ENCODE measurements at regions not wholly inside any gene's neighbourhood (a gene's known extent, or its start where the extent isn't known, plus 50 kb on each side); places are given as distances from the start of the nearest gene placed in this dataset.

GRCh38 chr14:65277580-65278270 is 134.8 kb upstream of the FUT8 start:
- H3K4me3 ChIP-seq (ENCODE audit: low read depth in 2 of 2, low read length in 1 of 2) = no peak overlapping the region
- no peaks in the 10 kb centered on the region for H3K36me3 ChIP-seq (replicated peaks in 1 of 2; ENCODE audit: control insufficient read depth in 1 of 2, insufficient read depth in 2 of 2, low read length in 1 of 2)
- no peaks in the 10 kb centered on the region for H3K27me3 ChIP-seq (ENCODE audit: insufficient read depth)
- H3K9me2 ChIP-seq = no peaks in the 10 kb centered on the region
- no peak overlapping the region for H3K9ac ChIP-seq
- H3K79me2 ChIP-seq (ENCODE audit: insufficient read depth) = no peaks in the 10 kb centered on the region
- H3K4me2 ChIP-seq = no peak overlapping the region
- H4K20me1 ChIP-seq (ENCODE audit: insufficient read depth) = no peaks in the 10 kb centered on the region
- no peak for DNase-seq
- TF ChIP-seq POLR2AphosphoS5 (IDR thresholded peaks at IDR 0.05; ENCODE audit: low read depth, low read length) (no peak), MXI1 (IDR thresholded peaks at IDR 0.05; ENCODE audit: low read depth, low read length) (no peak), EP300 (IDR thresholded peaks at IDR 0.05; ENCODE audit: borderline replicate concordance in 1 of 2, low read depth in 1 of 2, low read length in 1 of 2) (no peak), SIN3A (IDR thresholded peaks at IDR 0.05; ENCODE audit: borderline replicate concordance, low read depth, low read length) (no peak), MEF2A (IDR thresholded peaks at IDR 0.05; ENCODE audit: borderline replicate concordance, low read depth) (no peak), RFX5 (IDR thresholded peaks at IDR 0.05; ENCODE audit: low read length) (no peak), CTCF (IDR thresholded peaks at IDR 0.05) (no peak), FOXM1 (IDR thresholded peaks at IDR 0.05; ENCODE audit: low read depth) (no peak), GATA2 (CRISPR knock-in tag; IDR thresholded peaks at IDR 0.05) (no peak), JUND (IDR thresholded peaks at IDR 0.05) (no peak)
- H3K4me1 ChIP-seq (ENCODE audit: control insufficient read depth in 1 of 2, insufficient read depth in 2 of 2, low read depth in 1 of 2, low read length in 1 of 2) = peaks cover 3 to 7% of the 10 kb centered on the region in 2 experiments; a peak in 3 of 4 replicates
- ChIA-PET POLR2A (no interaction called here), CTCF (interaction anchor here (1.0 kb wide), 1 partner anchor 114 kb away, joined by 3 read pairs; no protein-coding TSS in a partner anchor)
- H3F3A ChIP-seq (replicated peaks; ENCODE audit: insufficient read depth) = peaks cover 4% of the 10 kb centered on the region
- H2AFZ ChIP-seq (ENCODE audit: low read depth) = 0 out of 2 replicates have a peak overlapping the region, but pooled peaks have one; percentile 41
- no peaks in the 10 kb centered on the region for H3K9me3 ChIP-seq
- WGBS (ENCODE audit: low lambda C conversion rate) = 96% methylated on average over 6 of the region's 6 CpGs
- H3K27ac ChIP-seq (ENCODE audit: low read depth in 2 of 2, low read length in 1 of 2) = no peak overlapping the region

GRCh38 chr14:65278589-65278988 is 133.9 kb upstream of the FUT8 start:
- ChIA-PET CTCF (no interaction called here), POLR2A (no interaction called here)
- no peak for DNase-seq
- H3K27me3 ChIP-seq (ENCODE audit: insufficient read depth) = no peaks in the 10 kb centered on the region
- H3K4me1 ChIP-seq (ENCODE audit: control insufficient read depth in 1 of 2, insufficient read depth in 2 of 2, low read depth in 1 of 2, low read length in 1 of 2) = peaks cover 3 to 7% of the 10 kb centered on the region in 2 experiments; a peak in 3 of 4 replicates
- H3K9me2 ChIP-seq = no peaks in the 10 kb centered on the region
- H3K4me2 ChIP-seq = no peak overlapping the region
- no peaks in the 10 kb centered on the region for H4K20me1 ChIP-seq (ENCODE audit: insufficient read depth)
- H2AFZ ChIP-seq (ENCODE audit: low read depth) = no peak overlapping the region
- H3K4me3 ChIP-seq (ENCODE audit: low read depth in 2 of 2, low read length in 1 of 2) = no peak overlapping the region
- TF ChIP-seq GABPA (IDR thresholded peaks at IDR 0.05; ENCODE audit: low read depth) = no peak
- no peak for TF ChIP-seq SMC3 (IDR thresholded peaks at IDR 0.05; ENCODE audit: low read depth, low read length)
- no peak for TF ChIP-seq RAD21 (IDR thresholded peaks at IDR 0.05; ENCODE audit: low read length)
- no peak for TF ChIP-seq TEAD4 (IDR thresholded peaks at IDR 0.05; ENCODE audit: borderline replicate concordance, insufficient read depth)
- no peak for TF ChIP-seq POLR2AphosphoS5 (IDR thresholded peaks at IDR 0.05; ENCODE audit: low read depth, low read length)
- no peak for TF ChIP-seq PBX3 (IDR thresholded peaks at IDR 0.05)
- TF ChIP-seq GATA2 (CRISPR knock-in tag; IDR thresholded peaks at IDR 0.05) = no peak
- TF ChIP-seq USF1 (IDR thresholded peaks at IDR 0.05; ENCODE audit: borderline replicate concordance, low read depth) = no peak
- TF ChIP-seq MEF2A (IDR thresholded peaks at IDR 0.05; ENCODE audit: borderline replicate concordance, low read depth) = no peak
- TF ChIP-seq REST (IDR thresholded peaks at IDR 0.05; ENCODE audit: low read depth, low read length) = no peak
- TF ChIP-seq RXRA (IDR thresholded peaks at IDR 0.05; ENCODE audit: borderline replicate concordance, low read depth) = no peak
- H3K36me3 ChIP-seq (replicated peaks in 1 of 2; ENCODE audit: control insufficient read depth in 1 of 2, insufficient read depth in 2 of 2, low read length in 1 of 2) = no peaks in the 10 kb centered on the region
- no peaks in the 10 kb centered on the region for H3K79me2 ChIP-seq (ENCODE audit: insufficient read depth)
- peaks cover 11% of the 10 kb centered on the region for H3F3A ChIP-seq (replicated peaks; ENCODE audit: insufficient read depth)
- no peak overlapping the region for H3K27ac ChIP-seq (ENCODE audit: low read depth in 2 of 2, low read length in 1 of 2)
- no peak overlapping the region for H3K9ac ChIP-seq
- no peaks in the 10 kb centered on the region for H3K9me3 ChIP-seq
- WGBS (ENCODE audit: low lambda C conversion rate) = 91% methylated on average over 4 of the region's 4 CpGs

Measured in SK-N-SH (cell line).